Non-pigmented ciliary epithelial cell (primary cell): ENCODE measurements at regions not wholly inside any gene's neighbourhood (a gene's known extent, or its start where the extent isn't known, plus 50 kb on each side); places are given as distances from the start of the nearest gene placed in this dataset.
"Not testable (repeated sequence)": the region's sequence is repeated elsewhere in the genome, so short reads cannot be mapped to it uniquely, and the experiment has no call there.

Experiments used
- DNase-seq: peaks from one replicate; pipeline ENCODE4 v3.0.0-alpha.2; 2010; ENCODE audit warnings: low read depth

GRCh38 chr3:160047876-160048275 is 59.2 kb downstream of the IL12A start:
- no peak for DNase-seq

GRCh38 chr3:160049038-160049437 is 60.4 kb downstream of the IL12A start:
- DNase-seq: no peak

DNA sequence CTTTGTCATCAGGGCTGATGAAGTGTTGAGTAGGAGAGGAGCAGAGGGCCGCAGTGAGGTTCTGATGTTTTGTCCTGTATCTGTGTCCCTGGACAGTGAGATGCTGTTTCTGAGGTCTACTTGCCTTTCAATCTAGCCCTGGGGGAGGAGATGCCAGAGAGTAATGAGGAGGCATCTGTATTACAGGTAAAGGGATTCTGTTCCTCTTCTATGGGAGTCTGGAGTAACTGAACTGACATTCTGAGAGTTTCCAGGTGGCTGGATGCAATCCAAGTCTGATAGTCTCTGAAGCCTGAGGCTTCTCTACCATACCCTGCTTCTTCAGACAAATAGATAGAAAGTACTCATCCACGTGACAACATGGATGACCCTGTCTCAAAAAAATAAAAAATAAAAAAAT is 60.9 kb downstream of the IL12A start:
- no peak for DNase-seq

GRCh38 chr3:160049988-160050387 is 61.4 kb downstream of the IL12A start:
- DNase-seq: no peak

- DNase-seq: no peak
Measured at GRCh38 chr3:160052385-160053047, 63.9 kb downstream of the IL12A start.

DNA sequence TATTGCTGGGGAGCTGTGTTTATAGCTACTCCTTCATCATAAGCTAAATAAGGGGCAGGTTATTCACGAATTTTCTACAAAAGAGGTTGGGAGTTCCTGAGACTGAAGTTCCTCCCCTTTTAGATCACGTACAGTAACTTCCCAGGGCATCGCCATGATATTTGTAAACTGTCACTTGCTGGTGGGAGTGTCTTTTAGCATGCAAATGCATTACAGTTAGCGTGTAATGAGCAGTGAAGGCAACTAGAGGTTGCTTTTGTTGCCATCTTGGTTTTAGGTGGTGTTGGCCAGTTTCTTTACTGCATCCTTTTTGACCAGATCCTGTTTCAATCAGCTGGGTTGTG is 64.4 kb downstream of the IL12A start:
- no peak for DNase-seq

- DNase-seq: not testable (repeated sequence)
Measured at GRCh38 chr3:160054862-160055261, 66.2 kb downstream of the IL12A start.

GRCh38 chr3:160055659-160056058 is 67.0 kb downstream of the IL12A start:
- DNase-seq: no peak

GRCh38 chr3:160057331-160057730 is 68.7 kb downstream of the IL12A start:
- no peak for DNase-seq

GRCh38 chr3:160060409-160061027 is 71.9 kb downstream of the IL12A start:
- DNase-seq: no peak

GRCh38 chr3:160061525-160061924 is 72.9 kb downstream of the IL12A start:
- DNase-seq: no peak

DNA sequence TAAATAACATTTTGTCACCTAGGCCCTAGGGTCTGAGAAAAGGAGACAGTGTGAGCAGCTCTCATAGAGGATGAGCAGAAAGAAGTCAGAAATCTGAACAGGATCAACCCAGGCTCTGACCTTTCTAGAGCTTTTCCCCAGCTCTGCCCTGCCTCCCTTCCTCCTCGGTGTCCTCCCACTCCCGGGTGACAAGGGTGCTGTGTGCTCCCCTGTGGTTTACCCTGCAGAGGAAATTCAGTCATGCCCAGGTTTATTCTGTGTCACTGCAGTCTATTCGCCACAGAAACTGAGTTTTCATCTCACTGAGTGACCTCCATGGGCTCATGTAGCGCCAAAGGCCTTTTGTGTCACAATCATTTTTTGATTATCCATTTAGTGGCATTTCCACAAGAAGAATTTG is 76.6 kb downstream of the IL12A start:
- DNase-seq: no peak

- no peak for DNase-seq
Measured at GRCh38 chr3:160065786-160066185, 77.2 kb downstream of the IL12A start.

DNA sequence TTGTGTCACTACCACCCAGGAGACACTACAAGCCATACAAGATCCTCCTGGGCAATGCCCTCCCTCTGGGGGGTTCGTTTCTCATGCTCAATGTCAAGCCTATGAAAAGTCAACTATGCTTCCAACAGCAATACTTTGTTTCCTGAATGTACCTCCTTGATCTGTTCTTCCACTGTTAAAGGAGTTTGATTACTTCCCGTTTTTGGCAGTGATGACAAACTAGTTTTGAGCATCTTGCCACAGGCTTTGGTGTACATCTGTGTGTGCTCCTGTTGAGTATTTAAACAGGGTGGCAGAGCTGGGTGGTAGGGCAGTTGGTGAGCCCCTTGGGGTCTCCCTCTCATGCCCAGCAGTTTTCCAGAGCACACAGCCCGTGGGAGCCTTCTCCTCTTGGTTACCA is 81.4 kb downstream of the IL12A start:
- DNase-seq: no peak

- DNase-seq: no peak
Measured at GRCh38 chr3:160076519-160076918, 87.9 kb downstream of the IL12A start.

- DNase-seq: no peak
Measured at GRCh38 chr3:160078533-160078932, 89.9 kb downstream of the IL12A start.

DNA sequence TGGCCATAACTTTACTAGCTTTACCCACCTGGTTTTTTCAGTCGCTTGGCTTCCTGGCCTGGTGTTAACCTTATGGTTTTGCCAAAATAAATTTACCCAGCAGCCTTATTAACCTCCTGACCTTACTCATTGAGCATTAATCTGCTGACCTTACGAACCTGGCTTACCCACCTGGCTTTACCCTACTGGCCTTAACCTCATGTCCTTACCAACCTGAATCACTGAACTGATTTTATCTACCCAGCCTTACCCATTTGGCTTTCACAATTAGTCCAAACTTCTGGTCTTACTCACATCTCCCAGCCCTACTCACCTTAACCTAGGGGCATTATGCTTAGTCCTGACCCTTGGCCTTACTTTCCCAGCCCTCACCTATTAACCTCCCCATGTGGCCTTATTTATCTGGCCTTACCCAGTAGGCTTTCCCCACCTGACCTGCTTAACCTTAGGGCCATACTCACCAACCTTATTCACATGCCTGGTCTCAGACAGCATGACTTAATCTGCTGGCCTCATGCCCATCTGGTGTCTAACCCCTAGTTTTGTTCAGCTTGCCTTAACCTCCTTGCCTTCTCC is 93.4 kb downstream of the IL12A start:
- no peak for DNase-seq

DNA sequence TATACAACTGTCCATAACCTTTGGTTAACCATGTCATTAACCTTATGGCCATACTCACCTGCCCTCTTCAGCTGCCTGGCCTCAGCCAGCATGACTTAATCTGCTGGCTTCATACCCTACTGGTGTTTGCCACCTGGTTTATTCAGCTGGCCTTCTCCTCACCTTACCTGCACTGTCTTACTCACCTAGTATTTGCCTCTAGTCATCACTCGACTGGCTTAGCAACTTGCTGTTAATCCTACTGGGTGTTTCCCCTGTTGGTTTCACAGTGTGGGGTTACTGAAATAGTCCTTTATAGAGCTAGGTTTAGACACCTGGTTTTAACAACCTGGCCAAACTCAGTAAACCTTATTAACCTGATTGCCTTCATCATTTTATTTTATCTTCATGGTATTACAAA is 96.4 kb downstream of the IL12A start:
- no peak for DNase-seq

GRCh38 chr3:160088492-160089137 is 100.0 kb downstream of the IL12A start:
- DNase-seq: no peak

DNA sequence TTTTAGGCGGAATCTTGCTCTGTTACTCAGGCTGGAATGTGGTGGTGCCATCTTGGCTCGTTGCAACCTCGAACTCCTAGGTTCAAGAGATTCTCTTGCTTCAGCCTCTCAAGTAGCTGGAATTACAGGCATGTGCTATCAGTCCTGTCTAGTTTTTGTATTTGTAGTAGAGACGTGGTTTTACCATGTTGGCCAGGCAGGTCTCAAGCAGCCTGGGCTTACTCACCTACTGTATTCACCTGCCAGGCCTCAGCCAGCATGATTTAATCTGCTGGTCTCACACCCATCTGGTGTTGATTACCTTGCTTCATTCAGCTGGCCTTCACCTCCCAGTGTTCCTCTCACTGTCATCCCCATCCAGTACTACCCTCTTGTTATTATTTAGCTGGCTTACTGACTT is 102.0 kb downstream of the IL12A start:
- no peak for DNase-seq

DNA sequence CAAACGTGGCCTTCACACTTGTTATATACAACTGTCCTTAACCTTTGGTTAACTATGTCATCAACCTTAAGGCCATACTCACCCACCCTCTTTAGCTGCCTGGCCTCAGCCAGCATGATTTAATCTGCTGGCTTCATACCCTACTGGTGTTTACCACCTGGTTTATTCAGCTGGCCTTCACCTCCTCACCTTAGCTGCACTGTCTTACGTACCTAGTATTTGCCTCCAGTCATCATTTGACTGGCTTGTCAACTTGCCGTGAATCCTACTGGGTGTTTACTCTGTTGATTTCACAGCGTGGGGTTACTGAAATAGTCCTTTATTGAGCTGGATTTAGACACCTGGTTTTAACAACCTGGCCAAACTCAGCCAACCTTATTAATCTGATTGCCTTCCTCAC is 102.8 kb downstream of the IL12A start:
- DNase-seq: no peak

DNA sequence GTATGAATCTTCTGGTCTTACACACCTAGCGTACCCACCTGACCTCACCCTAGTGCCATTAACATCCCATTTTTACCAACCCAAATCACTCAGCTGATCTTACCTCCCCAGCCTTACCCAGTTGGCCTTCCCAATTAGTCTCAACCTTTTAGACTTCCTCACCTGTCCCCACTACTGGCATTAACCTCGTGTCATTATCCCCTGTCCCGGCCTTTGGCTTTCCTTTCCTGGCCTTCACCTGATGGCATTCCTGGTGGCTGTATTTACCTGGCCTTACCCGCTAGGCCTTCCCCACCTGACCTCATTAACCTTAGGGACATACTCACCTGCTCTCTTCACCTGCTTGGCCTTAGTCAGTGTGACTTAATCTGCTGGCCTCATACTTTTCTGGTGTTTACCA is 104.1 kb downstream of the IL12A start:
- no peak for DNase-seq

GRCh38 chr3:160094562-160094961 is 105.9 kb downstream of the IL12A start:
- DNase-seq: no peak
